ENCODE measurements at regions not wholly inside any gene's neighbourhood (a gene's known extent, or its start where the extent isn't known, plus 50 kb on each side); places are given as distances from the start of the nearest gene placed in this dataset.

DNA sequence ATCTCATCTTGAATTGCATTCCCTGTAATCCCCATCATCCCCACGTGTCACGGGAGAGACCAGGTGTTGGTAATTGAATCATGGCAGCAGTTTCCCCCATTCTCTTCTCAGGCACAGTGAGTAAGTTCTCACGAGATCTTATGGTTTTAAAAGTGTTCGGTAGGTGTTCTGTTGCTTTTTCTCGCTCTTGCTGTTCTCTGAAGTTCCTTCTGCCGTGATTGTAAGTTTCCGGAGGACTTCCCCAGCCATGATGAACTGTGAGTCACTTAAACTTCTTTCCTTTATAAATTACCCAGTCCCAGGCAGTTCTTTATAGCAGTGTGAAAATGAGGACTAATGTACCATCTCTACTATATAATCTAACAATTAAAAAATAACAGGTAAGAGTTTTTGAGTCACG lies 409.9 kb upstream of the NRXN1 start:
- DNase-seq (ENCODE audit: low spot score), result no peak
- TF ChIP-seq, protein P1, sequence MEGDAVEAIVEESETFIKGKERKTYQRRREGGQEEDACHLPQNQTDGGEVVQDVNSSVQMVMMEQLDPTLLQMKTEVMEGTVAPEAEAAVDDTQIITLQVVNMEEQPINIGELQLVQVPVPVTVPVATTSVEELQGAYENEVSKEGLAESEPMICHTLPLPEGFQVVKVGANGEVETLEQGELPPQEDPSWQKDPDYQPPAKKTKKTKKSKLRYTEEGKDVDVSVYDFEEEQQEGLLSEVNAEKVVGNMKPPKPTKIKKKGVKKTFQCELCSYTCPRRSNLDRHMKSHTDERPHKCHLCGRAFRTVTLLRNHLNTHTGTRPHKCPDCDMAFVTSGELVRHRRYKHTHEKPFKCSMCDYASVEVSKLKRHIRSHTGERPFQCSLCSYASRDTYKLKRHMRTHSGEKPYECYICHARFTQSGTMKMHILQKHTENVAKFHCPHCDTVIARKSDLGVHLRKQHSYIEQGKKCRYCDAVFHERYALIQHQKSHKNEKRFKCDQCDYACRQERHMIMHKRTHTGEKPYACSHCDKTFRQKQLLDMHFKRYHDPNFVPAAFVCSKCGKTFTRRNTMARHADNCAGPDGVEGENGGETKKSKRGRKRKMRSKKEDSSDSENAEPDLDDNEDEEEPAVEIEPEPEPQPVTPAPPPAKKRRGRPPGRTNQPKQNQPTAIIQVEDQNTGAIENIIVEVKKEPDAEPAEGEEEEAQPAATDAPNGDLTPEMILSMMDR (IDR thresholded peaks at IDR 0.05), result no peak
- ATAC-seq (ENCODE audit: low FRiP score), result no peak

DNA sequence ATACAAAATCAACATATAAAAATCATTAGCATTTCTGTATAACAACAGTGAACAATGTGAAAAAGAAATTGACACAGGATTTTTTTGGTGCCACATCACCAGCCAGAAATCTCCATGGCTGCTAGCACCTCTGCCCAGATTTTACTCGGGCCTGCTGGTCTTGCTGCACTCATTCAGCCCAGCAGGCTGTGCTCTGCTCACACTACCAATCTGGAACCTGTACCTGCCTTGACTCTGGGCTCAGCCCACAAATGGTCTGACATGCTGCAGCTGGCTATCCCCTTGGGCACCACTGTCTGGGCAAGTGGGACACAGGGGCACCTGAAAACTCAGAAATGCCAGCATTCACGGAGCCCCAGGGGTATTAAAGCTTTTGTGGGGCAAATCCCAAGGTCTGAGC lies 392.5 kb upstream of the NRXN1 start:
- no peak for ATAC-seq (ENCODE audit: low FRiP score)
- TF ChIP-seq, protein P1 (IDR thresholded peaks at IDR 0.05), result no peak
- no peak for DNase-seq (ENCODE audit: low spot score)

DNA sequence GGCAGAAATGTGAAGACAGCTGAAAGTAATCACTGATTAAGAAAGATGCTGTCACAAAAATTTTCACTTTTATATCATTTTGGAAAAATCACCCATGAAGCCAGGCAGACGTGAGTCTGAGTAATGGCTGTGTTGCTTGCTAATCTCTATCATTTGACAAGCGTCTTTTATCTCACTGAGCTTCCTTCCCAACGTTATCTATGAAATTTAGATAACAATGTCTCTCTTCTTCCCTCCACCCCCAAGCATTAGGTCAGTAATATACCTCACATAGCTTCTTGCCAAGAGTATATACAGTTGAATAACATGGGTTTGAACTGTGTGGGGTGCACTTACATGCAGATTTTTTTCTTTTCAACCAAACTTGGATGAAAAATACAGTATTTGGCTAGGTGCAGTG lies 388.6 kb upstream of the NRXN1 start:
- TF ChIP-seq, protein P1 (IDR thresholded peaks at IDR 0.05), result no peak
- ATAC-seq (ENCODE audit: low FRiP score) (no peak), DNase-seq (ENCODE audit: low spot score) (no peak)

DNA sequence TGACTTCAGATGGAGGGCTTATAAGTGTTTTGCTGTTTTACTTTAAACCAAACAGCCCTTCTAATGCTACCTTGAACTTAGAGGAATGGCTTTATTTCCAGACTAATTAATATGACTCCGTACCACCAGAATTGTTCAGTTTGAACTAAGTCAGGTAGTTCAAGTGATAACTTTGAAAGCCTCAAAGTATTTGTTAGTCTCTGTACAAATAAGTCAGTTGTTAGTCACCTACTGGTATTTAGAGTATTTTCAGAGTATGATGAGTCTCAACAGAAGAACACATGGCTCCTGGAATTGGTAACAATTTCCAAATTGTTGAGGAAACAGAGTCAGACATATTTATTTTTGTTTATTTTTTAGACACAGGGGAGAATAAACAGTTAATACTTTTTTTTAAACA lies 381.8 kb upstream of the NRXN1 start:
- DNase-seq (ENCODE audit: low spot score) (no peak), ATAC-seq (ENCODE audit: low FRiP score) (no peak)
- TF ChIP-seq, protein P1 (IDR thresholded peaks at IDR 0.05), result no peak

DNA sequence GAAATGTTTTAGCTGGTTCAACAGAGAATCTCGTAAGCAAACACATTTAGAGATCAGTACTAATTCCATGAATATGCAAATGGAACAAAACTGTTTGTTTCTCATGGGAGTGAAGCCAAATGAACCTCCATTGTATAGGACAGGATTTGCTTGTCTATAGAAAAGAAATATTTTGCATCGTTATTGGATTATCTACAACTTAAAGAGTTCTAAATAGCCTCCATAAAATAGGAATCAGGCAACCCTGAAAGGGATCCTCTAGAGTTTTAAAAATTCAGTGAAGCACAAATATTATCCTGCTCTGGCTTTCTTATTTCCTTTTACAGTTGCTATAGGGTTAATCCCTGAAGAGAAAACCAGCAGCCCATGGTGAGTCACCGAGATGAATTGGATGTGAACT lies 378.4 kb upstream of the NRXN1 start:
- DNase-seq (ENCODE audit: low spot score) (no peak), ATAC-seq (ENCODE audit: low FRiP score) (no peak)
- TF ChIP-seq, protein P1 (IDR thresholded peaks at IDR 0.05), result no peak

DNA sequence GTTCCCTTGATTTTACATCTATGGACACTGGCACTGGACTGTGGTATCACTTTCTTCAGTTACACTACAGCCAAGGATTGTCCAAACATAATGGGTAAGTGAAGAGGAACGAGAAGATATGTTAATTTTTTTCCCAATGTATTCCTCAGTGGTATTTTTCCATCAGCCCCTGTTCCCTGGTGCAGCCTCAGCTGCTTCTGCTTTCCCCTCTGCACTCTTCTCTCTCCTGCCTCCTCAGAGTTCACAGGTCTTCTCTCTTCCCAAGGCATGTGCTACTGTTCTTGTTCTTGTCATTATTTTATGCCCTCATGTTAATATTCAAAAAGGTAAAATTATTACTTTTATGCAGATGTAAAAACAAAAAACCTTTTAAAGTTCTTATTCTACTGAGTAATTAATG lies 378.0 kb upstream of the NRXN1 start:
- ATAC-seq (ENCODE audit: low FRiP score), result no peak
- TF ChIP-seq, protein P1 (IDR thresholded peaks at IDR 0.05), result no peak
- no peak for DNase-seq (ENCODE audit: low spot score)

DNA sequence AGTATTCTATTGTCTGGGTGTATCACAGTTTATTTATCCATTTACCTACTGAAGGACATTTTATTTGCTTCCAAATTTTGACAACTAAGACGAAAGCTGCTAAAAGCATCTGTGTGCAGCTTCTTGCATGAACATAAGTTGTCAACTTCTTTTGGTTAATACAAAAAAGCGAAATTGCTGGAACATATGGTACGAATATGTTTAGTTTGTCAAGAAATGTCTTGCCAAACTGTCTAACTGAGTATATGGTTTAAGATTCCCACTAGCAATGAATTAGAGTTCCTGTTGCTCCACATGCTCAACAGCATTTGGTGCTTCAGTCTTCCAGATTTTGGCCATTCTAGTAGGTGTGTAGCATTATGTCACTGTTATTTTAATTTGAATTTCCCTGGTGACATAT lies 372.3 kb upstream of the NRXN1 start:
- DNase-seq (ENCODE audit: low spot score) (no peak), ATAC-seq (ENCODE audit: low FRiP score) (no peak)
- TF ChIP-seq, protein P1 (IDR thresholded peaks at IDR 0.05), result no peak

Data from omental fat pad (tissue), 3 donors.